ENCODE measurements at regions not wholly inside any gene's neighbourhood (a gene's known extent, or its start where the extent isn't known, plus 50 kb on each side); places are given as distances from the start of the nearest gene placed in this dataset.

GRCh38 chr4:179007755-179008154 is 1565.5 kb upstream of the AGA start:
- no peaks in the 10 kb centered on the region for H3K4me1 Mint-ChIP-seq
- H3K9me3 Mint-ChIP-seq, result no peaks in the 10 kb centered on the region
- no peaks in the 10 kb centered on the region for H3K27me3 Mint-ChIP-seq (ENCODE audit: low read depth)
- H3K4me3 Mint-ChIP-seq, result no peak overlapping the region
- TF ChIP-seq, protein P1, sequence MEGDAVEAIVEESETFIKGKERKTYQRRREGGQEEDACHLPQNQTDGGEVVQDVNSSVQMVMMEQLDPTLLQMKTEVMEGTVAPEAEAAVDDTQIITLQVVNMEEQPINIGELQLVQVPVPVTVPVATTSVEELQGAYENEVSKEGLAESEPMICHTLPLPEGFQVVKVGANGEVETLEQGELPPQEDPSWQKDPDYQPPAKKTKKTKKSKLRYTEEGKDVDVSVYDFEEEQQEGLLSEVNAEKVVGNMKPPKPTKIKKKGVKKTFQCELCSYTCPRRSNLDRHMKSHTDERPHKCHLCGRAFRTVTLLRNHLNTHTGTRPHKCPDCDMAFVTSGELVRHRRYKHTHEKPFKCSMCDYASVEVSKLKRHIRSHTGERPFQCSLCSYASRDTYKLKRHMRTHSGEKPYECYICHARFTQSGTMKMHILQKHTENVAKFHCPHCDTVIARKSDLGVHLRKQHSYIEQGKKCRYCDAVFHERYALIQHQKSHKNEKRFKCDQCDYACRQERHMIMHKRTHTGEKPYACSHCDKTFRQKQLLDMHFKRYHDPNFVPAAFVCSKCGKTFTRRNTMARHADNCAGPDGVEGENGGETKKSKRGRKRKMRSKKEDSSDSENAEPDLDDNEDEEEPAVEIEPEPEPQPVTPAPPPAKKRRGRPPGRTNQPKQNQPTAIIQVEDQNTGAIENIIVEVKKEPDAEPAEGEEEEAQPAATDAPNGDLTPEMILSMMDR (IDR thresholded peaks at IDR 0.05; ENCODE audit: unreplicated experiment in 3 of 3), result no peak
- H3K36me3 Mint-ChIP-seq (ENCODE audit: low read depth), result no peaks in the 10 kb centered on the region
- H3K27ac Mint-ChIP-seq, result no peak overlapping the region

- Mint-ChIP-seq H3K36me3 (ENCODE audit: low read depth) (no peaks in the 10 kb centered on the region), H3K9me3 (peaks cover 8% of the 10 kb centered on the region), H3K4me1 (no peaks in the 10 kb centered on the region), H3K27ac (no peak overlapping the region), H3K27me3 (ENCODE audit: low read depth) (no peaks in the 10 kb centered on the region), H3K4me3 (no peak overlapping the region)
- TF ChIP-seq, protein P1 (IDR thresholded peaks at IDR 0.05; ENCODE audit: unreplicated experiment in 3 of 3), result no peak
Observed at GRCh38 chr4:179017581-179017980, 1575.3 kb upstream of the AGA start.

DNA sequence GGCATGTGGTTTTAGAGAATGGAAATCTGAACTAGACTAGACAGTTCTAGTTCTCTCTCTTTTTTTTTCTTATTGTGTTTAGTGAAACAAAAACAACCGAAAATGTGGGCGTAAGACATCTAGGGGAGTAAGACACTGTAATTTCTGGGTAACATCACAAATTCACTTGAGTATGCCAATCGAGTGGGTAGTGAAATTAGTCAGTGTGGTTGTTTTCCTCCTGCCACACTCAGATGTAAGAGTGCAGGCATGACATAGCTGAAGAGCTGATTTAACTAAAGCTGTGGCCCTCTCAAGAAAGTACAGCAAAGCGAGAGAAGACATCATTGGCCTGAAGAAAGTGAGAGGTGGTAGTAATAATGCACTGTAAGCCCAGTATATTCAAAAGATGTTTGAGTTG is 1585.3 kb upstream of the AGA start:
- Mint-ChIP-seq H3K36me3 (ENCODE audit: low read depth) (no peaks in the 10 kb centered on the region), H3K27me3 (ENCODE audit: low read depth) (no peaks in the 10 kb centered on the region), H3K4me1 (no peaks in the 10 kb centered on the region), H3K27ac (no peak overlapping the region), H3K4me3 (no peak overlapping the region), H3K9me3 (peaks cover 10% of the 10 kb centered on the region)
- TF ChIP-seq, protein P1 (IDR thresholded peaks at IDR 0.05; ENCODE audit: unreplicated experiment in 3 of 3), result no peak

DNA sequence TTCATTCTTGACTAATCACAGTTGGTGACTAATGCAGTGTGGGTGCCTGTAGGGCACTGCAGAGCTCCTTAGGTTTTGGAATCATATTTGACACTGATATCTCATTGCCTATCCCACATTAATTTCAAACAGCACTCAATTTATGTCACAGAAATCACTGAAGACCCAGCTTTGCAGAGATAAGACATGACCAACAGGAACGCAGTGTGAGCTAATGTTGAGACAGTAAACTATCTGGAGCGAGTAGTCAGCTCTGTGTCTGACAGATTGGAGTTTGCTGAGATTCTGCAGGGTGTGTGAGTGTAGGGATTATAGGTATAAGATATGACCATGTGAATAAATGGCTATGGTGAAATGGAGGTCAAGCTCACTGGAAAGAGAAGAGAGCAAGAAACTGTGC is 1586.1 kb upstream of the AGA start:
- TF ChIP-seq, protein P1 (IDR thresholded peaks at IDR 0.05; ENCODE audit: unreplicated experiment in 3 of 3), result no peak
- Mint-ChIP-seq H3K27me3 (ENCODE audit: low read depth) (no peaks in the 10 kb centered on the region), H3K4me3 (no peak overlapping the region), H3K4me1 (no peaks in the 10 kb centered on the region), H3K27ac (no peak overlapping the region), H3K36me3 (ENCODE audit: low read depth) (no peaks in the 10 kb centered on the region), H3K9me3 (peaks cover 10% of the 10 kb centered on the region)

GRCh38 chr4:179029683-179030082 is 1587.4 kb upstream of the AGA start:
- no peak overlapping the region for H3K27ac Mint-ChIP-seq
- TF ChIP-seq, protein P1 (IDR thresholded peaks at IDR 0.05; ENCODE audit: unreplicated experiment in 3 of 3), result no peak
- no peaks in the 10 kb centered on the region for H3K4me1 Mint-ChIP-seq
- H3K27me3 Mint-ChIP-seq (ENCODE audit: low read depth), result no peaks in the 10 kb centered on the region
- H3K9me3 Mint-ChIP-seq, result peaks cover 10% of the 10 kb centered on the region
- H3K36me3 Mint-ChIP-seq (ENCODE audit: low read depth), result no peaks in the 10 kb centered on the region
- no peak overlapping the region for H3K4me3 Mint-ChIP-seq

DNA sequence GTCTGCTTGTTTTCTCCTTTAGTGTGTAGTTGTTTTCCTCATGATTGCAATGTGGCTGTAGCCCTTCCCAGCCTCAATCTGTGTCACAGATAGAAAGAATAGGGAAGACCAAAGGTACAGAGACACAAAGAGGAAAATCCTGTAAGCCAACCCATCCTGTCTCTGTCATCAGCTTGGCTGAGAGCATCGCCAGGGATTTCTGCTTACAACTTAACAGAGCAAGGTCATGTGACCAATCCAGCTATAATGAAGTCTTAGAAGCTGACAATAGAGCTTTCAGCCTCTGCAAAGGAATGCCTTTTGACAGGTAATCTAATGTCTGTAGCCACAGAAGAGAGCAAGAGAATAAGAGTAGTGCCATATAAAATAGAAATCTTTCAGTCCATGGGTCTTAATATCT is 1598.0 kb upstream of the AGA start:
- Mint-ChIP-seq H3K36me3 (ENCODE audit: low read depth) (no peaks in the 10 kb centered on the region), H3K27ac (no peak overlapping the region), H3K27me3 (ENCODE audit: low read depth) (no peaks in the 10 kb centered on the region), H3K9me3 (no peaks in the 10 kb centered on the region), H3K4me3 (no peak overlapping the region), H3K4me1 (no peaks in the 10 kb centered on the region)
- TF ChIP-seq, protein P1 (IDR thresholded peaks at IDR 0.05; ENCODE audit: unreplicated experiment in 3 of 3), result no peak
